ENCODE measurements at regions not wholly inside any gene's neighbourhood (a gene's known extent, or its start where the extent isn't known, plus 50 kb on each side); places are given as distances from the start of the nearest gene placed in this dataset.

- no peak overlapping the region for H3K27ac ChIP-seq
- DNase-seq = no peak
- H3K27me3 ChIP-seq = no peaks in the 10 kb centered on the region
- no peaks in the 10 kb centered on the region for H3K9me3 ChIP-seq
- no peaks in the 10 kb centered on the region for H3K36me3 ChIP-seq
- WGBS, 5 donors = 68 to 80% (median 76%) methylated on average over 3 of the region's 3 CpGs
- intact Hi-C loops (cut with DNase I; ENCODE audit: low total_unique reads) = no loop called here
- TF ChIP-seq POLR2AphosphoS5 (IDR thresholded peaks at IDR 0.05) = no peak
- no peak for TF ChIP-seq POLR2A (IDR thresholded peaks at IDR 0.05)
- TF ChIP-seq, protein P1, sequence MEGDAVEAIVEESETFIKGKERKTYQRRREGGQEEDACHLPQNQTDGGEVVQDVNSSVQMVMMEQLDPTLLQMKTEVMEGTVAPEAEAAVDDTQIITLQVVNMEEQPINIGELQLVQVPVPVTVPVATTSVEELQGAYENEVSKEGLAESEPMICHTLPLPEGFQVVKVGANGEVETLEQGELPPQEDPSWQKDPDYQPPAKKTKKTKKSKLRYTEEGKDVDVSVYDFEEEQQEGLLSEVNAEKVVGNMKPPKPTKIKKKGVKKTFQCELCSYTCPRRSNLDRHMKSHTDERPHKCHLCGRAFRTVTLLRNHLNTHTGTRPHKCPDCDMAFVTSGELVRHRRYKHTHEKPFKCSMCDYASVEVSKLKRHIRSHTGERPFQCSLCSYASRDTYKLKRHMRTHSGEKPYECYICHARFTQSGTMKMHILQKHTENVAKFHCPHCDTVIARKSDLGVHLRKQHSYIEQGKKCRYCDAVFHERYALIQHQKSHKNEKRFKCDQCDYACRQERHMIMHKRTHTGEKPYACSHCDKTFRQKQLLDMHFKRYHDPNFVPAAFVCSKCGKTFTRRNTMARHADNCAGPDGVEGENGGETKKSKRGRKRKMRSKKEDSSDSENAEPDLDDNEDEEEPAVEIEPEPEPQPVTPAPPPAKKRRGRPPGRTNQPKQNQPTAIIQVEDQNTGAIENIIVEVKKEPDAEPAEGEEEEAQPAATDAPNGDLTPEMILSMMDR (IDR thresholded peaks at IDR 0.05) = no peak
- no peak for TF ChIP-seq EP300 (IDR thresholded peaks at IDR 0.05)
- H3K4me3 ChIP-seq = no peak overlapping the region
- H3K4me1 ChIP-seq = peaks cover 0 to 18% (median 5%) of the 10 kb centered on the region in 4 donors
These were observed 92.2 kb upstream of the ASAP2 start for GRCh38 chr2:9114458-9114857.

DNA sequence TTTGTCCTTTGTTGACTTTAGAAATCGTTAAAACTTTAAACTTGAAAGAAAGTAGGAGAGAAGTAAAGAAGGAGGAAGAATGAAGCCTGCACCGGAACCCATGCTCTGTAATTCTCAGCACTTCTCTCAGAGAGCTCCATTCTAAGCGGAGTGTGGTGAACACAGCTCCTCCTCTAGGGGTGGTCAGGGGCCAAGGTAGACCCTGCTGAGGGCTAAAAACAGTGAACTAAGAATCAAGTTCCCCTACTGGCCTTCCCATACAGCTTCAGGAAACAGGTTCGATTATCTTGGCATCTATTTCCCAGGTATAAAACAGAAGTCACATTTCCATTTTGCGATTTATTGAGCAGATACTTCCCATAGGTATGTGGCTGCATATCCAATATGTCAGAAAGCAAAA is 92.7 kb upstream of the ASAP2 start:
- no peak for DNase-seq
- Histone ChIP-seq H3K27me3 (no peaks in the 10 kb centered on the region), H3K4me3 (no peak overlapping the region), H3K27ac (no peak overlapping the region), H3K36me3 (no peaks in the 10 kb centered on the region), H3K9me3 (no peaks in the 10 kb centered on the region), H3K4me1 (peaks cover 0 to 18% (median 5%) of the 10 kb centered on the region in 4 donors)
- 54 to 73% (median 60%) methylated on average over 5 of the region's 5 CpGs for WGBS, 5 donors
- intact Hi-C loops (cut with DNase I; ENCODE audit: low total_unique reads) = no loop called here
- TF ChIP-seq, protein P1 (IDR thresholded peaks at IDR 0.05) = no peak
- TF ChIP-seq POLR2AphosphoS5 (IDR thresholded peaks at IDR 0.05) = no peak
- no peak for TF ChIP-seq EP300 (IDR thresholded peaks at IDR 0.05)
- TF ChIP-seq POLR2A (IDR thresholded peaks at IDR 0.05) = no peak

DNA sequence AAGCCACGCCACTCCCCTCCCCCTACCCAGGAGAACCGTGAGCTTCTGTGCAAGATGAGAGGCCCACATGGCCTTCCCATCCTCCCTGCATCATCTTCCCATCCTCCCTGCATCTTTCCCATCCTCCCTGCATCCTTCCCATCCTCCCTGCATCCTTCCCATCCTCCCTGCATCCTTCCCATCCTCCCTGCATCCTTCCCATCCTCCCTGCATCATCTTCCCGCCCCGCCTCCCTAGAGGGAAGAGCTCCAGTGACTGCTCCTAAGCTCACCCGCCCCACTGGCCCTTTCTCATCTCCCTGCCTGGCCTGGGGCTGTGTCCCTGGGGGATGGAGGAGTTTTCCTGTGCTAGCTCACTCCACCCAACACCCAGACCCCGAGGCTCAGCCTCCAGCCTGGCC is 93.3 kb upstream of the ASAP2 start:
- Histone ChIP-seq H3K36me3 (no peaks in the 10 kb centered on the region), H3K9me3 (no peaks in the 10 kb centered on the region), H3K4me3 (no peak overlapping the region), H3K4me1 (peaks cover 2 to 20% (median 7%) of the 10 kb centered on the region in 4 donors), H3K27me3 (no peaks in the 10 kb centered on the region), H3K27ac (no peak overlapping the region)
- 86 to 91% (median 87%) methylated on average over 6 of the region's 6 CpGs for WGBS, 5 donors
- intact Hi-C loops (cut with DNase I; ENCODE audit: low total_unique reads) = no loop called here
- TF ChIP-seq, protein P1 (IDR thresholded peaks at IDR 0.05) = no peak
- TF ChIP-seq POLR2A (IDR thresholded peaks at IDR 0.05) (no peak), EP300 (IDR thresholded peaks at IDR 0.05) (no peak), POLR2AphosphoS5 (IDR thresholded peaks at IDR 0.05) (no peak)
- no peak for DNase-seq

- TF ChIP-seq EP300 (IDR thresholded peaks at IDR 0.05) = no peak
- TF ChIP-seq POLR2AphosphoS5 (IDR thresholded peaks at IDR 0.05) = peak in 1 of 3 donors; percentile 13
- TF ChIP-seq, protein P1 (IDR thresholded peaks at IDR 0.05) = no peak
- TF ChIP-seq POLR2A (IDR thresholded peaks at IDR 0.05) = no peak
- Histone ChIP-seq H3K36me3 (no peaks in the 10 kb centered on the region), H3K27me3 (no peaks in the 10 kb centered on the region), H3K4me1 (peaks cover 11 to 30% (median 17%) of the 10 kb centered on the region in 4 donors), H3K27ac (no peak overlapping the region), H3K9me3 (no peaks in the 10 kb centered on the region), H3K4me3 (no peak overlapping the region)
- intact Hi-C loops (cut with DNase I; ENCODE audit: low total_unique reads) = no loop called here
- peak; percentile 42 to 84 for DNase-seq
- WGBS, 5 donors = 48 to 53% (median 52%) methylated on average over 22 to 23 of the region's 23 CpGs
These were observed 94.4 kb upstream of the ASAP2 start for GRCh38 chr2:9112079-9112721.

Data from stomach (tissue), 8 donors.